T-helper 2 cell (primary cell): ENCODE measurements at regions not wholly inside any gene's neighbourhood (a gene's known extent, or its start where the extent isn't known, plus 50 kb on each side); places are given as distances from the start of the nearest gene placed in this dataset.
"Not testable (repeated sequence)": the region's sequence is repeated elsewhere in the genome, so short reads cannot be mapped to it uniquely, and the experiment has no call there.

Experiments
- DNase-seq, 5 experiments: peaks; one replicate each; pipeline versions ENCODE4 v3.0.0 to v3.0.0-alpha.2; 2012 to 2022

- DNase-seq, result no peak
These were observed 116.9 kb downstream of the PFDN4 start for GRCh38 chr20:54324652-54325285.

GRCh38 chr20:54335299-54335698, 127.4 kb downstream of the PFDN4 start:
- no peak for DNase-seq

GRCh38 chr20:54337144-54337543, 129.3 kb downstream of the PFDN4 start:
- DNase-seq, result no peak

GRCh38 chr20:54339093-54339492, 131.2 kb downstream of the PFDN4 start:
- peak in 1 of 5 experiments; percentile 6 for DNase-seq

GRCh38 chr20:54340206-54340605, 132.3 kb downstream of the PFDN4 start:
- no peak for DNase-seq

GRCh38 chr20:54340667-54341081, 132.8 kb downstream of the PFDN4 start:
- no peak for DNase-seq

GRCh38 chr20:54342258-54342920, 133.0 kb upstream of the DOK5 start:
- DNase-seq, result no peak

GRCh38 chr20:54343099-54343498, 132.3 kb upstream of the DOK5 start:
- no peak for DNase-seq

- no peak for DNase-seq
These were observed 131.8 kb upstream of the DOK5 start for GRCh38 chr20:54343634-54344033.

- DNase-seq, result no peak
These were observed 130.6 kb upstream of the DOK5 start for GRCh38 chr20:54344832-54345231.

- peak in 1 of 5 experiments; percentile 9 for DNase-seq
These were observed 130.1 kb upstream of the DOK5 start for GRCh38 chr20:54345301-54345724.

GRCh38 chr20:54345821-54346220, 129.6 kb upstream of the DOK5 start:
- no peak for DNase-seq

GRCh38 chr20:54346276-54346675, 129.1 kb upstream of the DOK5 start:
- no peak for DNase-seq

- DNase-seq, result no peak
These were observed 128.1 kb upstream of the DOK5 start for GRCh38 chr20:54347166-54347833.

- no peak for DNase-seq
These were observed 125.0 kb upstream of the DOK5 start for GRCh38 chr20:54350415-54350814.

- DNase-seq, result no peak
These were observed 123.8 kb upstream of the DOK5 start for GRCh38 chr20:54351371-54352136.

GRCh38 chr20:54352541-54352940, 122.9 kb upstream of the DOK5 start:
- not testable (repeated sequence) for DNase-seq

- DNase-seq, result peak in 1 of 5 experiments; percentile 10
These were observed 122.1 kb upstream of the DOK5 start for GRCh38 chr20:54353292-54353691.

GRCh38 chr20:54355631-54356280, 119.6 kb upstream of the DOK5 start:
- DNase-seq, result no peak

- DNase-seq, result no peak
These were observed 118.6 kb upstream of the DOK5 start for GRCh38 chr20:54356801-54357200.

- no peak for DNase-seq
These were observed 113.9 kb upstream of the DOK5 start for GRCh38 chr20:54361475-54361874.

GRCh38 chr20:54362283-54362682, 113.1 kb upstream of the DOK5 start:
- DNase-seq, result no peak

- DNase-seq, result no peak
These were observed 111.0 kb upstream of the DOK5 start for GRCh38 chr20:54364365-54364764.
